Neural cell (in vitro differentiated cells): ENCODE measurements at regions not wholly inside any gene's neighbourhood (a gene's known extent, or its start where the extent isn't known, plus 50 kb on each side); places are given as distances from the start of the nearest gene placed in this dataset.

Experiments
- EZH2 ChIP-seq: fragments of 200-600, 300-800 bp; shearing (Covaris generic), sonication (generic); IDR thresholded peaks from 2 replicates; pipeline ENCODE4 v1.6.1; 2014; ENCODE audit warnings: antibody characterized with exemption, low read length, borderline replicate concordance, mild to moderate bottlenecking; ENCODE audit not compliant: insufficient read depth, poor library complexity, severe bottlenecking
- RAD21 ChIP-seq: fragments of 450-650 bp; conservative IDR thresholded peaks from 2 replicates; pipeline ENCODE4 v1.6.1; 2014; ENCODE audit warnings: antibody characterized with exemption, mild to moderate bottlenecking, moderate library complexity

DNA sequence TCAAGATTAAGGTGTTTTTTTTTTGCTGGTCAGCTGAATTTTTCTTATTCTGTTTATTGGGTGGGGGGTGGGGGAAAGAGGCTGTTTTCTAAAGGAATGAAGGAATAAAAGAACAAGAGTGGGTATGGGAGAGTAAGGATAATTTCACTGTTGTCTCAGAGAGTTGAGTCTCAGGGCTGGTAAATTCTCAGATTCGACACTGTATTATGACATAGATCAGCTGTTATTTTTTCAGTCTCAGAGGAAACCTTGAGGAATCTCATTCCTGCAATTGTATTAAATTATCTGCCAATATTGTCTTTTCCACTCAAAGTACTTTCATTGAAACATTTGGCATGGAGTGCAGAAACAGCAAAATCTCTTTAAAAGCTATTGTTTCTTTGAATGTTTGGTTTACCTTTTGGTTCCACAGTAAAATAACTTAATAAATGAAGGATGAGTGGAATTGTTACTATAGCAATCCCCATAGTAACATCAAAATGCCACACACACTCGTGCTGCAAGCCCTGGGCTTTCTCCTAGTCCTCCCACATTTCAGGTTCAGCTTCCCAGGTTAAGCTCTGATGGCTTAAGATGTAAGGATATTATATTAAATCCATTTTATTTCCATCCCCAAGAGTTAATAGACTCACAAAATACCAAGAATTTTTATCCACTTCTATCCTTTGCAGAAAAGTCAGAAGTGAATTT lies 478.7 kb upstream of the TCF4 start:
- TF ChIP-seq EZH2 = no peak
- TF ChIP-seq RAD21 = no peak
